ENCODE measurements at regions not wholly inside any gene's neighbourhood (a gene's known extent, or its start where the extent isn't known, plus 50 kb on each side); places are given as distances from the start of the nearest gene placed in this dataset.

DNA sequence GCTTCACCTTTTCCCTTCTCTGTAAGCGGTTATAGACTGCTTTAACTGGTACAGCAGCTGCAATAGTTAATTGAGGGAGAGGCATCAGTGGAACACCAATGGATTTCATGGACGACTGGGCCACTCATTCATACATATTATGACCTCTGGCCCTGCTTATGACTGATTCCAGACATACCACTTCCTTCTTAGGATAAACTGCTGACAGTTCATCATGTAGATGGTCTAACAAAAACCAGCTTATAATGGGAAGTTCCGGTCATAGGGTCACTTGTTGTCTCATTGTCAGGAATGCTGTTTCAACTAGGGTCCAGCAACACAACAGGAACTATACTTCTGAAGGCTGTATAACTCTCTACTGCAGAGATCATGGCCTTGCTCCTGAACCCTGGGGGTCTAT is 265.2 kb upstream of the RASA1 start:
- 100% methylated on average over 2 of the region's 3 CpGs for WGBS (ENCODE audit: insufficient coverage)
- H3K27ac Mint-ChIP-seq: no peak overlapping the region
- Histone ChIP-seq H3K27me3 (replicated peaks in 1 of 4; ENCODE audit: control extremely low read depth in 1 of 4, control insufficient read depth in 3 of 4, insufficient read depth in 4 of 4, low read length in 3 of 4) (peaks cover 0 to 6% (median 2%) of the 10 kb centered on the region in 4 experiments), H3K4me3 (ENCODE audit: control extremely low read depth in 1 of 5, extremely low read depth in 1 of 5, insufficient read depth in 1 of 5, low read depth in 2 of 5, low read length in 4 of 5) (no peak overlapping the region), H4K20me1 (ENCODE audit: control insufficient read depth, insufficient read depth, low read length, poor library complexity, severe bottlenecking) (no peaks in the 10 kb centered on the region), H3K79me2 (ENCODE audit: control insufficient read depth, insufficient read depth, low read length) (no peaks in the 10 kb centered on the region), H3K9ac (ENCODE audit: low read length) (no peak overlapping the region), H2AFZ (ENCODE audit: insufficient read depth, low read depth, low read length, poor library complexity, severe bottlenecking) (no peak overlapping the region), H3K27ac (ENCODE audit: low read length in 2 of 2) (no peak overlapping the region), H3K36me3 (replicated peaks in 1 of 2; ENCODE audit: control extremely low read depth in 1 of 2, control insufficient read depth in 1 of 2, extremely low read depth in 1 of 2, insufficient read depth in 2 of 2, low read length in 1 of 2) (no peaks in the 10 kb centered on the region), H3K4me1 (ENCODE audit: control insufficient read depth in 2 of 2, insufficient read depth in 2 of 2, low read length in 2 of 2) (no peaks in the 10 kb centered on the region), H3K4me2 (replicated peaks; ENCODE audit: low read depth, low read length, poor library complexity, severe bottlenecking) (no peak overlapping the region), H3K9me3 (ENCODE audit: control extremely low read depth in 1 of 3, control insufficient read depth in 2 of 3, insufficient read depth in 1 of 3, low read length in 2 of 3) (no peaks in the 10 kb centered on the region)
- H3K27me3 Mint-ChIP-seq: peaks cover 25% of the 10 kb centered on the region
- TF ChIP-seq, protein P1, sequence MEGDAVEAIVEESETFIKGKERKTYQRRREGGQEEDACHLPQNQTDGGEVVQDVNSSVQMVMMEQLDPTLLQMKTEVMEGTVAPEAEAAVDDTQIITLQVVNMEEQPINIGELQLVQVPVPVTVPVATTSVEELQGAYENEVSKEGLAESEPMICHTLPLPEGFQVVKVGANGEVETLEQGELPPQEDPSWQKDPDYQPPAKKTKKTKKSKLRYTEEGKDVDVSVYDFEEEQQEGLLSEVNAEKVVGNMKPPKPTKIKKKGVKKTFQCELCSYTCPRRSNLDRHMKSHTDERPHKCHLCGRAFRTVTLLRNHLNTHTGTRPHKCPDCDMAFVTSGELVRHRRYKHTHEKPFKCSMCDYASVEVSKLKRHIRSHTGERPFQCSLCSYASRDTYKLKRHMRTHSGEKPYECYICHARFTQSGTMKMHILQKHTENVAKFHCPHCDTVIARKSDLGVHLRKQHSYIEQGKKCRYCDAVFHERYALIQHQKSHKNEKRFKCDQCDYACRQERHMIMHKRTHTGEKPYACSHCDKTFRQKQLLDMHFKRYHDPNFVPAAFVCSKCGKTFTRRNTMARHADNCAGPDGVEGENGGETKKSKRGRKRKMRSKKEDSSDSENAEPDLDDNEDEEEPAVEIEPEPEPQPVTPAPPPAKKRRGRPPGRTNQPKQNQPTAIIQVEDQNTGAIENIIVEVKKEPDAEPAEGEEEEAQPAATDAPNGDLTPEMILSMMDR (IDR thresholded peaks at IDR 0.05): no peak
- TF ChIP-seq EZH2 (IDR thresholded peaks at IDR 0.05; ENCODE audit: borderline replicate concordance, insufficient read depth, low read depth, low read length, poor library complexity, severe bottlenecking): no peak
- ATAC-seq (ENCODE audit: low read depth) (no peak), DNase-seq (no peak)
- H3K9me3 Mint-ChIP-seq (ENCODE audit: insufficient read depth): no peaks in the 10 kb centered on the region
- ChIA-PET POLR2A (no interaction called here), CTCF (no interaction called here)
- no peaks in the 10 kb centered on the region for H3K4me1 Mint-ChIP-seq
- no peak overlapping the region for H3K4me3 Mint-ChIP-seq
- intact Hi-C loops (cut with micrococcal nuclease): no loop called here

DNA sequence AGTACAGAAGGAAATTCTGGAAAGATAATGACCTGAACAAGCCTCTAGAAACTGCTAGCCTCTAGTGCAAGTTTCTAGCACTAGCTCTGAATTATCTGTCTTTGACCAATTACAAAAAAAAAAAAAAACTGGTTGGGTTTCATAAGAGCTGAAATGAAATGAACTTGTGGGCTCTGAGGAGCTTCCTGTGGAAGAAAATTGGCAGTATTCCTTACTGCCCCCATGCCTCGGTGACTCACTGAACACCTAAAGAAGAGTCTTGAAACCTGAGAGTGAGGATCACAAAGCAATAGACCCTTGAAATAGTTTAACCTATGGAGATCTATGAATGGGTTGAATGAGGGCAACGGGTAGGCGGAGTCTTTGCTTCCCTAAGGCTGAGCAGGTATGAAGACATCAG is 263.6 kb upstream of the RASA1 start:
- H3K27ac Mint-ChIP-seq: no peak overlapping the region
- H3K4me3 Mint-ChIP-seq: no peak overlapping the region
- no peak overlapping the region for H3K4me2 ChIP-seq (replicated peaks; ENCODE audit: low read depth, low read length, poor library complexity, severe bottlenecking)
- H3K9me3 ChIP-seq (ENCODE audit: control extremely low read depth in 1 of 3, control insufficient read depth in 2 of 3, insufficient read depth in 1 of 3, low read length in 2 of 3): no peaks in the 10 kb centered on the region
- H3K27me3 Mint-ChIP-seq: peaks cover 16% of the 10 kb centered on the region
- ChIA-PET CTCF (no interaction called here), POLR2A (no interaction called here)
- no peak overlapping the region for H3K27ac ChIP-seq (ENCODE audit: low read length in 2 of 2)
- ATAC-seq (ENCODE audit: low read depth) (no peak), DNase-seq (no peak)
- 100% methylated on average over 1 of the region's 3 CpGs for WGBS (ENCODE audit: insufficient coverage)
- no peak overlapping the region for H3K4me3 ChIP-seq (ENCODE audit: control extremely low read depth in 1 of 5, extremely low read depth in 1 of 5, insufficient read depth in 1 of 5, low read depth in 2 of 5, low read length in 4 of 5)
- H2AFZ ChIP-seq (ENCODE audit: insufficient read depth, low read depth, low read length, poor library complexity, severe bottlenecking): no peak overlapping the region
- H3K9me3 Mint-ChIP-seq (ENCODE audit: insufficient read depth): no peaks in the 10 kb centered on the region
- intact Hi-C loops (cut with micrococcal nuclease): no loop called here
- no peaks in the 10 kb centered on the region for H3K4me1 ChIP-seq (ENCODE audit: control insufficient read depth in 2 of 2, insufficient read depth in 2 of 2, low read length in 2 of 2)
- H3K36me3 ChIP-seq (replicated peaks in 1 of 2; ENCODE audit: control extremely low read depth in 1 of 2, control insufficient read depth in 1 of 2, extremely low read depth in 1 of 2, insufficient read depth in 2 of 2, low read length in 1 of 2): no peaks in the 10 kb centered on the region
- H3K27me3 ChIP-seq (replicated peaks in 1 of 4; ENCODE audit: control extremely low read depth in 1 of 4, control insufficient read depth in 3 of 4, insufficient read depth in 4 of 4, low read length in 3 of 4): peaks cover 0 to 6% (median 2%) of the 10 kb centered on the region in 4 experiments
- no peak overlapping the region for H3K9ac ChIP-seq (ENCODE audit: low read length)
- TF ChIP-seq, protein P1 (IDR thresholded peaks at IDR 0.05): no peak
- no peaks in the 10 kb centered on the region for H3K4me1 Mint-ChIP-seq
- H3K79me2 ChIP-seq (ENCODE audit: control insufficient read depth, insufficient read depth, low read length): no peaks in the 10 kb centered on the region
- no peaks in the 10 kb centered on the region for H4K20me1 ChIP-seq (ENCODE audit: control insufficient read depth, insufficient read depth, low read length, poor library complexity, severe bottlenecking)

Data from B cell (primary cell).